Esophagus muscularis mucosa (tissue), 4 donors: ENCODE measurements at regions not wholly inside any gene's neighbourhood (a gene's known extent, or its start where the extent isn't known, plus 50 kb on each side); places are given as distances from the start of the nearest gene placed in this dataset.
A peak's percentile ranks its signal among the peaks of the same experiment; 100 is the strongest.

Source experiments
- DNase-seq: peaks from one replicate; pipeline ENCODE4 v3.0.0-alpha.2; 2017; ENCODE audit errors: extremely low spot score
- H3K27ac ChIP-seq, 4 donors: fragments of 200-600 bp; sonication (generic); replicated peaks in 1 of 4; 1 replicate in 3 of 4; 2 replicates in 1 of 4; pipeline ENCODE4 v1.5.1; 2016 to 2019; ENCODE audit warnings: mild to moderate bottlenecking in 1 of 4
- H3K27me3 ChIP-seq, 4 donors: fragments of 200-600 bp; sonication (generic); one replicate each; pipeline versions ENCODE4 v1.5.1 to v1.6.0; 2016 to 2019
- H3K36me3 ChIP-seq, 4 donors: fragments of 200-600 bp; sonication (generic); one replicate each; pipeline ENCODE4 v1.5.1; 2016 to 2019
- H3K4me1 ChIP-seq, 4 donors: fragments of 200-600 bp; sonication (generic); one replicate each; pipeline ENCODE4 v1.5.1; 2016 to 2019
- H3K4me3 ChIP-seq, 4 donors: fragments of 200-600 bp; sonication (generic); 1 replicate in 2 of 4; 2 replicates in 2 of 4; pipeline ENCODE4 v1.5.1; 2016 to 2019; ENCODE audit warnings: mild to moderate bottlenecking in 4 of 4, moderate library complexity in 1 of 4
- H3K9me3 ChIP-seq, 4 donors: fragments of 200-600 bp; sonication (generic); 1 replicate in 3 of 4; 2 replicates in 1 of 4; pipeline ENCODE4 v1.5.1; 2016 to 2019
- CTCF ChIP-seq, 3 experiments: fragments of 200-600 bp in 2 of 3; fragments of 450-650 bp in 1 of 3; sonication (generic) in 2 of 3; IDR thresholded peaks; one replicate each; pipeline ENCODE4 v1.5.1; 2017 to 2019; ENCODE audit warnings: antibody characterized with exemption in 3 of 3, mild to moderate bottlenecking in 2 of 3, moderate library complexity in 1 of 3
- EP300 ChIP-seq: sonication (generic); formaldehyde crosslinking; IDR thresholded peaks from one replicate; pipeline ENCODE4 v1.6.1; 2017; ENCODE audit warnings: antibody characterized with exemption
- POLR2A ChIP-seq: fragments of 450-650 bp; IDR thresholded peaks from one replicate; pipeline ENCODE4 v1.6.1; 2017; ENCODE audit warnings: antibody characterized with exemption, moderate library complexity, mild to moderate bottlenecking, low read depth
- POLR2AphosphoS5 ChIP-seq, 2 donors: sonication (generic); formaldehyde crosslinking; IDR thresholded peaks; one replicate each; pipeline ENCODE4 v1.6.1; 2017; ENCODE audit warnings: antibody characterized with exemption in 2 of 2
- WGBS: methylation state at CpG from one replicate; pipeline ENCODE4 v1.1.5; 2018; 5-methylcytosine and 5-hydroxymethylcytosine counted together
- intact Hi-C: fragments of 100-400 bp; cut with DNase I; formaldehyde crosslinking; loops from one replicate; pipeline ENCODE4 v1.15.1; 2023

GRCh38 chr21:39083377-39084008 is 99.8 kb downstream of the PSMG1 start:
- Histone ChIP-seq H3K4me1 (peaks cover 0 to 10% (median 1%) of the 10 kb centered on the region in 4 donors), H3K4me3 (no peak overlapping the region), H3K36me3 (no peaks in the 10 kb centered on the region), H3K27ac (no peak overlapping the region), H3K9me3 (no peaks in the 10 kb centered on the region), H3K27me3 (peaks cover 0 to 24% (median 0%) of the 10 kb centered on the region in 4 donors)
- TF ChIP-seq POLR2A (no peak), POLR2AphosphoS5 (IDR thresholded peaks at IDR 0.05) (no peak)
- no peak for DNase-seq
- intact Hi-C loops, result no loop called here
- WGBS, result 68% methylated on average over 11 of the region's 11 CpGs

DNA sequence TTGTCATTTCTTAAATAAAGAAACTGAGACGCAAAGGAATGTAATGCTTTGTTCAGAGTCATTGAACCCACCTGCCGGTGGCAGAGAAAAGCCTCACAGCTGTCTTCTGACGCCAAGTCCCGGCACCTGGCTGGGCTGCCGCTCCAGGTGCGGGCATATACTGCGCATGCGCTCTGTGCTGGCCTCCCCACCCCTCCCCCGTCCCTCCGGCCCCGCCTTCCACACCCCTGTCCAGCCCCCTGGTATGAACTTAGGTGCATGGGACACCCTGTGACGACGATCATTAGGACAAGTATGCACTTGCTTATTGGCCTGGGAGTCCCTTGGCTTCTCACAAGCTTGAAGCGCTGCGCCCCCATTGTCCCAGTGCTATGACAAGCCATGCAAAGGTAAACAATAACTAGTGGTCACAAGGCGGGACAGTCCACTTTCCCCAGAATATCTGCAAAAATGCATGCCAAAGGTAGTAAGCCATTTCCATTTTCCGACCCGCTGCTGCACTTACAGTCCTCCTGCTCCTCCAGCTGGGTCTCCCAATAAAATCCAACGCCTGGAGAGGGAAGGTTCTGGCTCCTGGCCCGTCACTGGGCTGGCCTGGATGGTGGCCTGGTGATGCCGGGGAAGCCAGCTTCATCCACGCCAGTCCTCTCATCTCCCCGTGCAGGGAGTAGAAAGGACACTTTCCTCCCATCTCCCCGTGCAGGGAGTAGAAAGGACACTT is 100.4 kb downstream of the PSMG1 start:
- Histone ChIP-seq H3K27me3 (peaks cover 0 to 24% (median 0%) of the 10 kb centered on the region in 4 donors), H3K4me1 (peaks cover 0 to 7% (median 1%) of the 10 kb centered on the region in 4 donors), H3K27ac (no peak overlapping the region), H3K9me3 (no peaks in the 10 kb centered on the region), H3K4me3 (no peak overlapping the region), H3K36me3 (no peaks in the 10 kb centered on the region)
- TF ChIP-seq POLR2AphosphoS5 (IDR thresholded peaks at IDR 0.05), result no peak
- no peak for TF ChIP-seq CTCF (IDR thresholded peaks at IDR 0.05)
- TF ChIP-seq EP300, result no peak
- no peak for TF ChIP-seq POLR2A
- intact Hi-C loops, result no loop called here
- DNase-seq, result no peak
- WGBS, result 73% methylated on average over 20 of the region's 24 CpGs

DNA sequence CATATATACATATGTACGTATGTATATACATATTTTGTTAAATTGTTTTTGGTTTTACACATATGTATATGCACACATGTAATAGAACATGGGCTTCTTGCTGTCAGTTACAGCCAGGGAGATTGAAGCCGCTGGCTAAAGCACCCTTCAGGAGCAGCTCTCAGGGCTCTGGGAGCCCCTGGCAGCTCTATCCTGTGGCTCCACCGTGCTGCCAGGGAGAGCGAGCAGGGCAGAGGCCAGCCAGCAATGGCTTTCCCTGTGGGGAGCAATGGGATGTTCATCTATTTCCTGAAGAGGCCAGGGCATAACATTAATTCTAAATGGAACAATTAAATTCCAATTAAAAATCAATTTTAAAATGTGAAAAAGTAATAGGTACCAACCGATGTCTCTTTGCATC is 102.9 kb downstream of the PSMG1 start:
- Histone ChIP-seq H3K4me3 (no peak overlapping the region), H3K9me3 (peaks cover 0 to 1% (median 0%) of the 10 kb centered on the region in 4 donors), H3K27me3 (peaks cover 0 to 24% (median 0%) of the 10 kb centered on the region in 4 donors), H3K4me1 (peaks cover 0 to 3% (median 1%) of the 10 kb centered on the region in 4 donors), H3K27ac (no peak overlapping the region), H3K36me3 (no peaks in the 10 kb centered on the region)
- intact Hi-C loops, result no loop called here
- TF ChIP-seq POLR2AphosphoS5 (IDR thresholded peaks at IDR 0.05) (no peak), POLR2A (no peak), CTCF (IDR thresholded peaks at IDR 0.05) (no peak), EP300 (no peak)
- no peak for DNase-seq
- 87% methylated on average over 5 of the region's 5 CpGs for WGBS

DNA sequence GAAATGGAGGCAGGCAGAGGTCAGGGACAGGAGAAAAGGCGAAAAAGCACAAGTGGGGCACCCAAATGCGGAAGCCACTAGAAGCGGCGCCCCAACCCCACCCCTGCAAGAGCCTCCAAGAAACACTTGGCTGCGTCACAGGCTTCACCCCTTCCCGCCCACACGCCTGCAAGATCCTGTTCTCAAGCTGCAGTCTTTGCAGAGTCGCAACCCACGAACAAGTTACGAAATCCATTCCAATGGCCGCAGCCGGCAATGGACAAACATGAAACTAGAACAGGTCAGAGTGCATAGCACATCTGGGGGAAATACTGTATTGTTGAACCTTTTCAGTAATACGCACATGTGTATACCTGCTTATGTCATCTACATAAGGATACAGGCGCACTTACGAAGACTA is 103.6 kb downstream of the PSMG1 start:
- peak in 1 of 2 donors; percentile 10 for TF ChIP-seq POLR2AphosphoS5 (IDR thresholded peaks at IDR 0.05)
- TF ChIP-seq POLR2A, result no peak
- DNase-seq, result no peak
- intact Hi-C loops, result no loop called here

DNA sequence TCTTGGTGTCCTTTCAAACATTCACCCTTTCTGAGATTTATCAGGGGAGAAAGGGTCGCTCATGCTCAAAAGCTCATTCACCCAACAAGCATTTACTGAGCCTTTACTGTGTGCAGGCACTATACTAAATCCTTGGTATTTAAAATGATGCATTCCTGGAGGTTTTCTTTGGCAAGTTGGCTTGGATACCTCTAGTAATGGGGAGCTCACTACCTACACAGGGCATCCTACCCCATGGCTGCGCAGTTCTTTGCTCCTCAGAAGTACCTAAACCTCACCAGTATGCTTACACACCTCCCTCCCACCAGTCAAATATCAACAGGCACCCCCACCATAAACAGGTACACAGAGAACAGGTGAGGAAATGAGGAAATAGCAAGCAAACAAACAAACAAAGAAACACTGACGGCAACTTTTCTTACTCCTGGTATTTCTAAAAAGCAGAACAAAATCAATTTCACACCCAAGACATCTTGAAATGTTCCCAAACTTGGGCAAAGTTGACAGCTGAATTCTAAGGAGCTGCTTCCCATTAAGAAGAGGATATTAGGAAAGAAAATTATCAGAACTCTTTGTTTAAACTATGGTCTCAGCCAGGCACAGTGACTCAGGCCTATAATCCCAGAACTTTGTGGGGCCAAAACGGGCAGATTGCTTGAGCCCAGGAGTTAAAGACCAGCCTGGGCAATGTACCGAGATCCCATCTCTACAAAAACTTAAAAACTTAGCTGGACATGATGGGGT is 104.8 kb downstream of the PSMG1 start:
- Histone ChIP-seq H3K4me1 (peaks cover 0 to 7% (median 2%) of the 10 kb centered on the region in 4 donors), H3K36me3 (no peaks in the 10 kb centered on the region), H3K4me3 (no peak overlapping the region), H3K9me3 (peaks cover 0 to 3% (median 0%) of the 10 kb centered on the region in 4 donors), H3K27ac (no peak overlapping the region), H3K27me3 (peaks cover 0 to 24% (median 0%) of the 10 kb centered on the region in 4 donors)
- no peak for DNase-seq
- TF ChIP-seq POLR2AphosphoS5 (IDR thresholded peaks at IDR 0.05), result no peak
- TF ChIP-seq CTCF (IDR thresholded peaks at IDR 0.05), result no peak
- no peak for TF ChIP-seq EP300
- TF ChIP-seq POLR2A, result no peak
- WGBS, result 95% methylated on average over 5 of the region's 5 CpGs
- intact Hi-C loops, result no loop called here

More for the DNA sequence above, 103.6 kb downstream of the PSMG1 start:
- H3K9me3 ChIP-seq, result peaks cover 0 to 3% (median 0%) of the 10 kb centered on the region in 4 donors
- WGBS, result 71% methylated on average over 15 of the region's 15 CpGs
- no peak overlapping the region for H3K27ac ChIP-seq
- H3K36me3 ChIP-seq, result no peaks in the 10 kb centered on the region
- H3K27me3 ChIP-seq, result peaks cover 0 to 24% (median 0%) of the 10 kb centered on the region in 4 donors
- peaks cover 0 to 3% (median 1%) of the 10 kb centered on the region in 4 donors for H3K4me1 ChIP-seq
- no peak overlapping the region for H3K4me3 ChIP-seq
